ENCODE measurements at regions not wholly inside any gene's neighbourhood (a gene's known extent, or its start where the extent isn't known, plus 50 kb on each side); places are given as distances from the start of the nearest gene placed in this dataset.

GRCh38 chr7:69398986-69399385, 199.3 kb upstream of the AUTS2 start:
- TF ChIP-seq CTCF (IDR thresholded peaks at IDR 0.05) (no peak), POLR2A (IDR thresholded peaks at IDR 0.05) (no peak)
